ENCODE measurements at regions not wholly inside any gene's neighbourhood (a gene's known extent, or its start where the extent isn't known, plus 50 kb on each side); places are given as distances from the start of the nearest gene placed in this dataset.

DNA sequence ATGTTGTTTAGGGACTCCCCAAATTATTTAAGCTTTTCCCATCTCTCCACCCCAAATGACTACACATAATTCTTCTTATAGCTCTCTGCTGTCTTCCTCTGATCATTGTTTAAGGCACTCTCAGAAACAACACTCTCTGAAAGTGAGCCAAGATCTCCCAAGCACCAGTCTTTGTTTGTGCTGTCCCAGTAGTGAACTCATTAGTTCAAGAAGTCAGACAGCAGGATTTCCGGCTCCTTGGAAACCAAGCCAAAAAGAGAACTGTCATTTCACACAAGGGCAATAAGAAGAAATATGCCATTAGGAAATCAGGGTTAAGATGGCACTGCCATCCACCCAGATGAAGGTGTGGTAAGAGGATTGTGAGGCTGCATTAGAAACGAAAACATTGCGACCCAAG lies 83.1 kb downstream of the FZD1 start:
- no peak for TF ChIP-seq EZH2 (IDR thresholded peaks at IDR 0.05)
- TF ChIP-seq POLR2AphosphoS5 (IDR thresholded peaks at IDR 0.05; ENCODE audit: borderline replicate concordance, low read depth, low read length): no peak
- TF ChIP-seq FOXP2 (optimal IDR thresholded peaks at IDR 0.05; ENCODE audit: control extremely low read depth, extremely low read length, insufficient read depth): no peak

Measured in SK-N-MC (cell line).